Muscle of leg (tissue), 3 donors: ENCODE measurements at regions not wholly inside any gene's neighbourhood (a gene's known extent, or its start where the extent isn't known, plus 50 kb on each side); places are given as distances from the start of the nearest gene placed in this dataset.

Experiments used
- DNase-seq: peaks from one replicate; pipeline ENCODE4 v3.0.0; 2013
- H3K27ac ChIP-seq: one replicate; pipeline ENCODE4 v1.5.1; 2013; ENCODE audit warnings: mild to moderate bottlenecking, low read length, control low read depth
- H3K27me3 ChIP-seq: one replicate; pipeline ENCODE4 v1.6.1; 2013; ENCODE audit warnings: low read length; ENCODE audit not compliant: control insufficient read depth, insufficient read depth
- H3K36me3 ChIP-seq: one replicate; pipeline ENCODE4 v1.6.1; 2013; ENCODE audit warnings: low read length; ENCODE audit not compliant: control insufficient read depth, insufficient read depth
- H3K4me1 ChIP-seq: one replicate; pipeline ENCODE4 v1.6.1; 2013; ENCODE audit warnings: low read length; ENCODE audit not compliant: control insufficient read depth, insufficient read depth
- H3K4me3 ChIP-seq: one replicate; pipeline ENCODE4 v1.5.1; 2013; ENCODE audit warnings: low read length, control low read depth
- H3K9me3 ChIP-seq: replicated peaks from 2 replicates; pipeline ENCODE4 v1.6.1; 2013; ENCODE audit warnings: low read depth, low read length; ENCODE audit not compliant: control insufficient read depth
- WGBS: methylation state at CpG from one replicate; pipeline ENCODE4 v1.1.5; 2013; ENCODE audit warnings: missing lambda C conversion rate; ENCODE audit not compliant: insufficient coverage; 5-methylcytosine and 5-hydroxymethylcytosine counted together

GRCh38 chr21:41059871-41060270 is 108.1 kb upstream of the BACE2 start:
- Histone ChIP-seq H3K27me3 (no peaks in the 10 kb centered on the region), H3K9me3 (peaks cover 4% of the 10 kb centered on the region), H3K4me3 (no peak overlapping the region), H3K4me1 (peaks cover 14% of the 10 kb centered on the region), H3K27ac (no peak overlapping the region), H3K36me3 (no peaks in the 10 kb centered on the region)
- 84% methylated on average over 6 of the region's 6 CpGs for WGBS
- no peak for DNase-seq

- peaks cover 23% of the 10 kb centered on the region for H3K4me1 ChIP-seq
- H3K36me3 ChIP-seq, result no peaks in the 10 kb centered on the region
- no peak overlapping the region for H3K4me3 ChIP-seq
Observed at GRCh38 chr21:41061701-41062100, 106.3 kb upstream of the BACE2 start.

DNA sequence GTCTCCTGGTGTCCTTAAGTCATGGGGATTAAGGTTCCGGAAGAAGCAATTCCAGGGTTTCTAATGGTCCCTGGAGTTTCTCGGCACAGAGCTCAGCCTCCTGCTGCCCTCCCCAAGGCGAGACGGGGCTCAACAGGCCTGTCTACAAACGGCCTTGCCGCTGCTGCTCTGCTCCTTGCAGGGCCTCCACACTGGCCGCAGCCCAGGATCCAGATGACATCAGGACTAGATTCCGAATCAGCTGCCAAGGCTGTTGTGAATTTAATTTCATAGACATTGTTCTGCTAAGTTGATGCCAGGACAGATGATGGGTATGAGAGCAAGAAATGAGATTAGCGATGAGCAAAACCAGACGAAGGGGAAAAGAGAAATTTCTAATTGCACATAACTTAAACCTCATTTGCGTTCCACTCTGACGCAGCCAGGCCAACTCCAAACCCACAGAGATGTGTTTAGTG is 103.6 kb upstream of the BACE2 start:
- no peaks in the 10 kb centered on the region for H3K9me3 ChIP-seq
- peaks cover 30% of the 10 kb centered on the region for H3K4me1 ChIP-seq
- 6% methylated on average over 8 of the region's 12 CpGs for WGBS
- H3K27ac ChIP-seq, result peak overlapping the region; percentile 83
- peak; percentile 94 for DNase-seq
- peaks cover 4% of the 10 kb centered on the region for H3K27me3 ChIP-seq
- no peak overlapping the region for H3K4me3 ChIP-seq
- no peaks in the 10 kb centered on the region for H3K36me3 ChIP-seq

More at GRCh38 chr21:41061701-41062100, 106.3 kb upstream of the BACE2 start:
- Histone ChIP-seq H3K27me3 (no peaks in the 10 kb centered on the region), H3K27ac (no peak overlapping the region), H3K9me3 (peaks cover 4% of the 10 kb centered on the region)
- 69% methylated on average over 7 of the region's 7 CpGs for WGBS
- no peak for DNase-seq

DNA sequence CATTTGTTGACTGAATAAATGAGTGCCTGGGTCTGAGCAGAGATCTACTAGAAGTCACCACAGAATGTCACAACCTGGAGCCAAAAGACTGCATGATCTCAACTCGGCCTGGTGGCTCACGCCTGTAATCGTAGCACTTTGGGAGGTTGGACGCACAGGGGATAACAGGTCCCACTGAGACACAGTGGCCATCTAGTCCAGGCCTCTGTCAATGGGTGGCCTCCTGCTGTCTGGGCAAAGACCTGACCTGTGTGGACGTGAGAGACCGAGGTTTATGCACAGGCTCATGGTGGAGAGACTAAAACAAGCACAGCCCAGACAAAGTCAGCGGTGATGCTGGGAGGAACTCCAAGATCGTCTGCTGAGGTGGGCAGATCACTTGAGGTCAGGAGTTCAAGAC is 103.0 kb upstream of the BACE2 start:
- WGBS, result 72% methylated on average over 8 of the region's 8 CpGs
- no peak overlapping the region for H3K4me3 ChIP-seq

DNA sequence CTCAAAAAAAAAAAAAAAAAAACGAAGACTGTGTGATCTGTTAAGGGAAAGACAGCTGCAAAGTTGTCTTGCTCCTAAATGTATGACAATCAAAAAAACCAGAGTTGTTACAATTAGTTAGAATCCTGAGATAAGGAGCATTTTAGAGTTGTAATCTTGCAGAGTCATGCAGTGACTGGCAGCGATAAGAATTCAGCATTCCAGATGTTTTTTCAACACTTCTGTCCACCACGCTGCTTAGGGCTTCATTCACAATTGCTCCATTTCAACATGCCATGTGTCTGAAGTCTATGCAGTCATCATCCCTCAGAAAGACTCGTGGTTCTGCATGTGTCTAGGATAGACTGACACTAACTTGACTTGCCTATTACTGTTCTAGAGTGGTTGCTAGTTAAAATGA is 102.4 kb upstream of the BACE2 start:
- Histone ChIP-seq H3K27me3 (peaks cover 4% of the 10 kb centered on the region), H3K9me3 (no peaks in the 10 kb centered on the region), H3K4me3 (no peak overlapping the region), H3K27ac (no peak overlapping the region), H3K4me1 (peaks cover 32% of the 10 kb centered on the region), H3K36me3 (no peaks in the 10 kb centered on the region)
- DNase-seq, result no peak
- WGBS, result no CpG with 5 or more reads among the region's 4 CpGs

More for the DNA sequence above, 103.0 kb upstream of the BACE2 start:
- Histone ChIP-seq H3K4me1 (peaks cover 30% of the 10 kb centered on the region), H3K27ac (peak overlapping the region; percentile 83), H3K36me3 (no peaks in the 10 kb centered on the region), H3K27me3 (peaks cover 4% of the 10 kb centered on the region), H3K9me3 (no peaks in the 10 kb centered on the region)
- DNase-seq, result peak; percentile 18

DNA sequence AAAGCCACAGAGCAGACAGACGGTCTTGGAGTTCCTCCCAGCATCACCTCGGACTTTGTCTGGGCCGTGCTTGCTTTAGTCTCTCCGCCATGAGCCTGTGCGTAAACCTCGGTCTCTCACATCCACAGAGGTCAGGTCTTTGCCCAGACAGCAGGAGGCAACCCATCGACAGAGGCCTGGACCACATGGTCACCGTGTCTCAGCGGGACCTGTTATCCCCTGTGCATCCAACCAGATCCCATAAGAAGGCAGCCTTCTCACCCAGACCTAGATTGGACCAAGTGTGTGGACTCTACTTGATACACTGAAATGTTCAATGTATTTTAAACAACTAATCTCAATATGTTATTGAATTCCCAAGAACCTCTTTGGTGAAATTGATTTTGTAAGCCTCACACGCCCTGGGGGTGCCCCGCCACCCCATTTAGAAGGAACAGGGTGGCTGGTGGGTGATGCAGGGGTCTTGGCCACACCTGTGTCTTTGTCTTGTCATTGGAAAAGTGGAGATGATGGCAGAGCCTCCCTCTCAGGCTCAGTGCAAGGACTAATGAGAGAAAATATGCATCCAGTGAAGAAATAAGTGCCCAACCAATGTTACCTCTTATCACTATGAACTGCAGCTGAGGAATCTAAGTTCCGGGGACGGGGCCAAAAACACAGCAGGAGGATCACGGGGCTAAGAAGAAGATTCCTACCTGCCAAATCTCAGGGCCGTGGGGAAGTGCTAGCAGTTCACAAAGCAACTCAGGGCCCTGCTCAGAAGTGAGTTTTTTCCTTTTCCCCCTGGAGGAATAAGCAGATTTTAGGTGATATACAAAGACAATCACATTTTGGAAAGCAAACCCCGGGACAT is 101.6 kb upstream of the BACE2 start:
- DNase-seq, result peak; percentile 45
- H3K36me3 ChIP-seq, result no peaks in the 10 kb centered on the region
- WGBS, result 92% methylated on average over 7 of the region's 16 CpGs
- H3K9me3 ChIP-seq, result no peaks in the 10 kb centered on the region
- peaks cover 38% of the 10 kb centered on the region for H3K4me1 ChIP-seq
- H3K27me3 ChIP-seq, result peaks cover 4% of the 10 kb centered on the region
- H3K27ac ChIP-seq, result no peak overlapping the region
- H3K4me3 ChIP-seq, result no peak overlapping the region

GRCh38 chr21:41067709-41068108 is 100.3 kb upstream of the BACE2 start:
- Histone ChIP-seq H3K9me3 (no peaks in the 10 kb centered on the region), H3K27me3 (peaks cover 4% of the 10 kb centered on the region), H3K4me3 (no peak overlapping the region), H3K36me3 (no peaks in the 10 kb centered on the region), H3K4me1 (peaks cover 40% of the 10 kb centered on the region), H3K27ac (no peak overlapping the region)
- 60% methylated on average over 1 of the region's 4 CpGs for WGBS
- no peak for DNase-seq

DNA sequence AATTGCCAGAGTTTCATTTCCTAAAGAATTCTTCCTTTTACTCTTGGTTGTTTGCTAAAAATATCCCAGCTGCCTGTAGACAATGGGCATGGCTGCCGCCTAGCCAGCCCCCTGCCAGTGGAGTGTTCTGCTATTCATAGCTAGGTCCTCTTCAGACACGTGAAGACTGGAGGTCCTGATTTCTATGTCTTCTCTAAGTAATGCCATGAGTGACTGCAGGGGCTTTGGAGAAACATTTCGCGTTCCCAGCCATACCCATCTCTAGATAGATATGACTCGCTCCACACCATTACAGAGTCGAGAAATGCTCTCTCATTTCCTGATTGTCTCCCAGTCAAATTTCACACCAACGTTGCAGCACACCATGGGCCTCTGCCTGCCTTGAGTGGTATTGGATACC is 99.5 kb upstream of the BACE2 start:
- H3K4me3 ChIP-seq, result peak overlapping the region; percentile 28
- peaks cover 39% of the 10 kb centered on the region for H3K4me1 ChIP-seq
- no peaks in the 10 kb centered on the region for H3K36me3 ChIP-seq
- 33% methylated on average over 3 of the region's 7 CpGs for WGBS
- DNase-seq, result no peak
- no peaks in the 10 kb centered on the region for H3K9me3 ChIP-seq
- H3K27me3 ChIP-seq, result peaks cover 4% of the 10 kb centered on the region
- H3K27ac ChIP-seq, result peak overlapping the region; percentile 49

GRCh38 chr21:41068967-41069642 is 98.9 kb upstream of the BACE2 start:
- Histone ChIP-seq H3K4me3 (peak overlapping the region; percentile 28), H3K9me3 (no peaks in the 10 kb centered on the region), H3K36me3 (no peaks in the 10 kb centered on the region), H3K27ac (peak overlapping the region; percentile 49), H3K4me1 (peaks cover 34% of the 10 kb centered on the region), H3K27me3 (peaks cover 4% of the 10 kb centered on the region)
- WGBS, result 6% methylated on average over 16 of the region's 30 CpGs
- DNase-seq, result peak; percentile 94

GRCh38 chr21:41070284-41070683 is 97.7 kb upstream of the BACE2 start:
- peak overlapping the region; percentile 51 for H3K27ac ChIP-seq
- no CpG with 5 or more reads among the region's 2 CpGs for WGBS
- H3K36me3 ChIP-seq, result no peaks in the 10 kb centered on the region
- H3K27me3 ChIP-seq, result peaks cover 4% of the 10 kb centered on the region
- H3K9me3 ChIP-seq, result no peaks in the 10 kb centered on the region
- peaks cover 22% of the 10 kb centered on the region for H3K4me1 ChIP-seq
- DNase-seq, result peak; percentile 66
- no peak overlapping the region for H3K4me3 ChIP-seq
